ENCODE measurements at regions not wholly inside any gene's neighbourhood (a gene's known extent, or its start where the extent isn't known, plus 50 kb on each side); places are given as distances from the start of the nearest gene placed in this dataset.

- TF ChIP-seq CTCF (IDR thresholded peaks at IDR 0.05; ENCODE audit: insufficient read depth, low read length) = no peak
- TF ChIP-seq SPI1 (IDR thresholded peaks at IDR 0.05; ENCODE audit: borderline replicate concordance, low read depth) = no peak
- no peak for TF ChIP-seq POLR2AphosphoS5 (IDR thresholded peaks at IDR 0.05; ENCODE audit: low read depth)
- no peak for TF ChIP-seq REST (IDR thresholded peaks at IDR 0.05; ENCODE audit: insufficient replicate concordance, low read depth)
Measured at GRCh38 chr7:25835197-25835596, 316.8 kb upstream of the NFE2L3 start.

Data from HL-60 (cell line).